Mucosa of descending colon (tissue), 3 donors: ENCODE measurements at regions not wholly inside any gene's neighbourhood (a gene's known extent, or its start where the extent isn't known, plus 50 kb on each side); places are given as distances from the start of the nearest gene placed in this dataset.

Experiments used
- ATAC-seq: fragments of 200-7000 bp; cut with Tn5 transposase; one replicate; pipeline ENCODE4 v1.9.1; 2020; ENCODE audit warnings: mild to moderate bottlenecking, moderate library complexity
- DNase-seq, 3 donors: peaks; one replicate each; pipeline ENCODE4 v3.0.0-alpha.2; 2020
- H3K36me3 ChIP-seq: fragments of 200-600 bp; one replicate; pipeline ENCODE4 v1.8.0; 2021; ENCODE audit warnings: low read depth, mild to moderate bottlenecking
- H3K4me1 ChIP-seq: fragments of 200-600 bp; one replicate; pipeline ENCODE4 v1.8.0; 2021; ENCODE audit warnings: low read depth, mild to moderate bottlenecking
- H3K4me3 ChIP-seq: fragments of 200-600 bp; one replicate; pipeline ENCODE4 v1.8.0; 2021; ENCODE audit warnings: mild to moderate bottlenecking
- H3K9me3 ChIP-seq: fragments of 200-600 bp; one replicate; pipeline ENCODE4 v1.8.0; 2021; ENCODE audit warnings: mild to moderate bottlenecking
- CTCF ChIP-seq: fragments of 200-600 bp; IDR thresholded peaks from one replicate; pipeline ENCODE4 v1.8.0; 2022; ENCODE audit warnings: antibody characterized with exemption, mild to moderate bottlenecking
- intact Hi-C, 2 donors: fragments of 100-400 bp; cut with DNase I in 1 of 2; cut with micrococcal nuclease in 1 of 2; formaldehyde crosslinking; loops; one replicate each; pipeline versions ENCODE4 v1.11.0 to v1.11.1; 2022; cut with DNase I, micrococcal nuclease
- donor health status: DM: no; HTN: no; CAD: no; lungs with moderate emphysema.
- donor health status: DM: no; HTN: no; CAD: no.
- donor health status: DM: no; HTN: yes; CAD: no.

- no peak for DNase-seq
- no peak for TF ChIP-seq CTCF
- Histone ChIP-seq H3K4me1 (no peaks in the 10 kb centered on the region), H3K9me3 (no peaks in the 10 kb centered on the region), H3K4me3 (no peak overlapping the region), H3K36me3 (no peaks in the 10 kb centered on the region)
- no peak for ATAC-seq
- intact Hi-C loops, result no loop called here
These were observed 613.9 kb downstream of the TBC1D22A start for GRCh38 chr22:47376322-47376700.

- ATAC-seq, result no peak
- Histone ChIP-seq H3K36me3 (no peaks in the 10 kb centered on the region), H3K4me1 (no peaks in the 10 kb centered on the region), H3K4me3 (no peak overlapping the region), H3K9me3 (no peaks in the 10 kb centered on the region)
- intact Hi-C loops, result no loop called here
- DNase-seq, result no peak
- TF ChIP-seq CTCF, result no peak
These were observed 613.3 kb downstream of the TBC1D22A start for GRCh38 chr22:47375621-47376321.

- no peak overlapping the region for H3K4me3 ChIP-seq
- ATAC-seq (no peak), DNase-seq (no peak)
- no peak for TF ChIP-seq CTCF
- intact Hi-C loops, result loop anchor here in 1 of 2 donors (5.0 kb wide), 1 partner anchor 173 kb away; no protein-coding TSS in a partner anchor
- H3K4me1 ChIP-seq, result no peaks in the 10 kb centered on the region
- no peaks in the 10 kb centered on the region for H3K36me3 ChIP-seq
- H3K9me3 ChIP-seq, result no peaks in the 10 kb centered on the region
These were observed 612.6 kb downstream of the TBC1D22A start for GRCh38 chr22:47374901-47375575.

GRCh38 chr22:47374273-47374771 lies 611.9 kb downstream of the TBC1D22A start:
- ATAC-seq (no peak), DNase-seq (no peak)
- TF ChIP-seq CTCF, result no peak
- Histone ChIP-seq H3K4me1 (no peaks in the 10 kb centered on the region), H3K4me3 (no peak overlapping the region), H3K36me3 (no peaks in the 10 kb centered on the region), H3K9me3 (no peaks in the 10 kb centered on the region)
- intact Hi-C loops, result loop anchor here in 1 of 2 donors (5.0 kb wide), 1 partner anchor 172 kb away; no protein-coding TSS in a partner anchor

GRCh38 chr22:47373648-47374272 lies 611.3 kb downstream of the TBC1D22A start:
- no peaks in the 10 kb centered on the region for H3K36me3 ChIP-seq
- H3K9me3 ChIP-seq, result no peaks in the 10 kb centered on the region
- DNase-seq, result no peak
- no peak for TF ChIP-seq CTCF
- intact Hi-C loops, result loop anchor here in 1 of 2 donors (5.0 kb wide), 1 partner anchor 171 kb away; no protein-coding TSS in a partner anchor
- ATAC-seq, result no peak
- H3K4me3 ChIP-seq, result no peak overlapping the region
- no peaks in the 10 kb centered on the region for H3K4me1 ChIP-seq
